Peyer's patch (tissue), 4 donors: ENCODE measurements at regions not wholly inside any gene's neighbourhood (a gene's known extent, or its start where the extent isn't known, plus 50 kb on each side); places are given as distances from the start of the nearest gene placed in this dataset.

Source experiments
- POLR2A ChIP-seq, 2 donors: fragments of 450-650 bp; IDR thresholded peaks; one replicate each; pipeline ENCODE4 v1.5.1; 2017; ENCODE audit warnings: antibody characterized with exemption in 2 of 2, mild to moderate bottlenecking in 2 of 2, moderate library complexity in 2 of 2
- TF ChIP-seq, protein P1 (sequence below), 6 experiments: fragments of 450-650 bp in 4 of 6; fragments of 200-600 bp in 2 of 6; sonication (generic) in 1 of 6; IDR thresholded peaks; one replicate each; pipeline ENCODE4 v1.5.1; 2017 to 2019; ENCODE audit warnings: antibody characterized with exemption in 6 of 6, mild to moderate bottlenecking in 3 of 6, moderate library complexity in 1 of 6

DNA sequence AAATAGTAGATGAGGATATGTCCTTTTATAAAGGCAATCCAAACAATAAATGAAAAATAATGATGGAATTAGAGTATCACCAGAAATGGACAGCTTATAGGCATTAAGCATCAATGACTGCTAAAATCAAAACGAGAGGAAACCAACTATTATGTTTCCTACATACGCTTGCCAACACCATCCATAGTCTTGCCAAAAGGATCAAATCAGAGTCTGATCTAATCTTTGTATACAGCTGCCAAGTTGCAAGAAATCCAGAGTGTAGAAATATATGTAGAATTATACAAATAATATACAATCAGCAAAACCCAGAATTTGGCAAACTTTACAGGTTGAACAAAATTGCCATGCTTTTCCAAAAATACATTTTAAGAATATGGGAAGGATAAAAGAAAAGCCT lies 1661.6 kb downstream of the SLITRK1 start:
- TF ChIP-seq, protein P1, sequence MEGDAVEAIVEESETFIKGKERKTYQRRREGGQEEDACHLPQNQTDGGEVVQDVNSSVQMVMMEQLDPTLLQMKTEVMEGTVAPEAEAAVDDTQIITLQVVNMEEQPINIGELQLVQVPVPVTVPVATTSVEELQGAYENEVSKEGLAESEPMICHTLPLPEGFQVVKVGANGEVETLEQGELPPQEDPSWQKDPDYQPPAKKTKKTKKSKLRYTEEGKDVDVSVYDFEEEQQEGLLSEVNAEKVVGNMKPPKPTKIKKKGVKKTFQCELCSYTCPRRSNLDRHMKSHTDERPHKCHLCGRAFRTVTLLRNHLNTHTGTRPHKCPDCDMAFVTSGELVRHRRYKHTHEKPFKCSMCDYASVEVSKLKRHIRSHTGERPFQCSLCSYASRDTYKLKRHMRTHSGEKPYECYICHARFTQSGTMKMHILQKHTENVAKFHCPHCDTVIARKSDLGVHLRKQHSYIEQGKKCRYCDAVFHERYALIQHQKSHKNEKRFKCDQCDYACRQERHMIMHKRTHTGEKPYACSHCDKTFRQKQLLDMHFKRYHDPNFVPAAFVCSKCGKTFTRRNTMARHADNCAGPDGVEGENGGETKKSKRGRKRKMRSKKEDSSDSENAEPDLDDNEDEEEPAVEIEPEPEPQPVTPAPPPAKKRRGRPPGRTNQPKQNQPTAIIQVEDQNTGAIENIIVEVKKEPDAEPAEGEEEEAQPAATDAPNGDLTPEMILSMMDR (IDR thresholded peaks at IDR 0.05), result no peak
- no peak for TF ChIP-seq POLR2A (IDR thresholded peaks at IDR 0.05)
